ENCODE measurements at regions not wholly inside any gene's neighbourhood (a gene's known extent, or its start where the extent isn't known, plus 50 kb on each side); places are given as distances from the start of the nearest gene placed in this dataset.

- ChIA-PET POLR2A (ENCODE audit: partially characterized antibody) (no interaction called here), CTCF (ENCODE audit: partially characterized antibody) (interaction anchor here (0.8 to 2.6 kb wide), 6 partner anchors 10 to 382 kb away, joined by 3 to 12 read pairs (median 4); no protein-coding TSS in a partner anchor)
- H3K27ac ChIP-seq (ENCODE audit: low read depth, low read length), result no peak overlapping the region
- H2BK15ac ChIP-seq (ENCODE audit: low read length), result no peak overlapping the region
- no peak for FAIRE-seq
- H3K9ac ChIP-seq (replicated peaks in 1 of 4; ENCODE audit: extremely low read depth in 1 of 4, low read depth in 3 of 4, low read length in 3 of 4), result no peak overlapping the region
- H3K18ac ChIP-seq (ENCODE audit: extremely low read depth, low read length), result no peak overlapping the region
- no peaks in the 10 kb centered on the region for H3K9me3 ChIP-seq (ENCODE audit: insufficient read depth in 2 of 2, low read depth in 1 of 2, low read length in 1 of 2)
- H2BK12ac ChIP-seq (ENCODE audit: low read depth, low read length), result no peak overlapping the region
- no peak for DNase-seq (ENCODE audit: low read depth in 1 of 2, low spot score in 2 of 2)
- H3K4ac ChIP-seq (replicated peaks; ENCODE audit: insufficient read length, low read depth, low read length), result no peak overlapping the region
- no peak overlapping the region for H4K5ac ChIP-seq (ENCODE audit: insufficient read length, low read depth, low read length)
- no peak overlapping the region for H4K8ac ChIP-seq (ENCODE audit: extremely low read depth, insufficient read depth, low read length)
- H2BK120ac ChIP-seq (replicated peaks; ENCODE audit: low read depth, low read length), result no peak overlapping the region
- H2BK5ac ChIP-seq (ENCODE audit: low read depth, low read length), result no peak overlapping the region
- 86% methylated on average over 3 of the region's 3 CpGs; no CpG with 5 or more reads in 1 of the 2 experiments for WGBS, 2 experiments (ENCODE audit: extremely low coverage in 1 of 2, insufficient coverage in 1 of 2, insufficient read length in 1 of 2, insufficient replicate concordance in 2 of 2, low coverage in 1 of 2, low lambda C conversion rate in 2 of 2, missing lambda C conversion rate in 1 of 2)
- H2AFZ ChIP-seq (ENCODE audit: low read length), result no peak overlapping the region
- H4K91ac ChIP-seq (replicated peaks; ENCODE audit: insufficient read length, low read length), result no peak overlapping the region
- H3K27me3 ChIP-seq (replicated peaks in 1 of 4; ENCODE audit: control insufficient read depth in 3 of 4, extremely low read depth in 1 of 4, insufficient read depth in 3 of 4, low read length in 3 of 4), result no peaks in the 10 kb centered on the region
- H3K4me3 ChIP-seq (ENCODE audit: extremely low read depth in 1 of 4, insufficient read depth in 2 of 4, low read depth in 3 of 4, low read length in 4 of 4), result no peak overlapping the region
- no peaks in the 10 kb centered on the region for H3K4me1 ChIP-seq (replicated peaks in 1 of 4; ENCODE audit: control insufficient read depth in 3 of 4, insufficient read depth in 4 of 4, low read length in 3 of 4)
- H3K36me3 ChIP-seq (ENCODE audit: control insufficient read depth in 2 of 4, insufficient read depth in 4 of 4, low read length in 3 of 4), result no peaks in the 10 kb centered on the region
- H3K14ac ChIP-seq (ENCODE audit: insufficient read length), result no peak overlapping the region
- H2AK5ac ChIP-seq (ENCODE audit: low read depth, low read length), result no peak overlapping the region
- no peak overlapping the region for H3K23ac ChIP-seq (ENCODE audit: insufficient read length)
- no peaks in the 10 kb centered on the region for H4K20me1 ChIP-seq (replicated peaks in 1 of 2; ENCODE audit: control insufficient read depth in 1 of 2, insufficient read depth in 2 of 2, low read length in 2 of 2)
- H3K79me2 ChIP-seq (ENCODE audit: control insufficient read depth in 1 of 2, insufficient read depth in 2 of 2, low read length in 2 of 2), result no peaks in the 10 kb centered on the region
- no peak overlapping the region for H3K56ac ChIP-seq (replicated peaks; ENCODE audit: insufficient read length, low read depth, low read length)
- H3K4me2 ChIP-seq (ENCODE audit: insufficient read depth in 1 of 2, low read depth in 2 of 2, low read length in 2 of 2), result no peak overlapping the region
- no peak overlapping the region for H2BK20ac ChIP-seq (ENCODE audit: low read length)
- H3K23me2 ChIP-seq (ENCODE audit: low read depth, low read length), result no peaks in the 10 kb centered on the region
- H3K79me1 ChIP-seq (ENCODE audit: low read depth, low read length), result no peaks in the 10 kb centered on the region
- no peak for TF ChIP-seq POU5F1 (IDR thresholded peaks at IDR 0.05; ENCODE audit: low read depth, low read length)
- TF ChIP-seq POLR2A (IDR thresholded peaks at IDR 0.05; ENCODE audit: control extremely low read depth in 1 of 2, low read depth in 2 of 2, low read length in 2 of 2), result no peak
- no peak for TF ChIP-seq HDAC6 (IDR thresholded peaks at IDR 0.05; ENCODE audit: low read depth, low read length)
- TF ChIP-seq NRF1 (IDR thresholded peaks at IDR 0.05; ENCODE audit: low read depth, low read length), result no peak
- TF ChIP-seq CHD2 (IDR thresholded peaks at IDR 0.05; ENCODE audit: low read length), result no peak
- no peak for TF ChIP-seq BCL11A (IDR thresholded peaks at IDR 0.05; ENCODE audit: low read depth in 2 of 2, low read length in 2 of 2)
- TF ChIP-seq POLR2AphosphoS5 (IDR thresholded peaks at IDR 0.05; ENCODE audit: low read depth, low read length), result no peak
- TF ChIP-seq CBX8 (IDR thresholded peaks at IDR 0.05; ENCODE audit: borderline replicate concordance, low read depth, low read length), result no peak
- no peak for TF ChIP-seq KDM4A (IDR thresholded peaks at IDR 0.05; ENCODE audit: low read depth, low read length, severe bottlenecking)
- TF ChIP-seq, protein P1, sequence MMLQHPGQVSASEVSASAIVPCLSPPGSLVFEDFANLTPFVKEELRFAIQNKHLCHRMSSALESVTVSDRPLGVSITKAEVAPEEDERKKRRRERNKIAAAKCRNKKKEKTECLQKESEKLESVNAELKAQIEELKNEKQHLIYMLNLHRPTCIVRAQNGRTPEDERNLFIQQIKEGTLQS (IDR thresholded peaks at IDR 0.05; ENCODE audit: insufficient read depth, low read depth, low read length), result no peak
- no peak for TF ChIP-seq RFX5 (IDR thresholded peaks at IDR 0.05; ENCODE audit: borderline replicate concordance, low read depth, low read length)
- TF ChIP-seq, protein P2, sequence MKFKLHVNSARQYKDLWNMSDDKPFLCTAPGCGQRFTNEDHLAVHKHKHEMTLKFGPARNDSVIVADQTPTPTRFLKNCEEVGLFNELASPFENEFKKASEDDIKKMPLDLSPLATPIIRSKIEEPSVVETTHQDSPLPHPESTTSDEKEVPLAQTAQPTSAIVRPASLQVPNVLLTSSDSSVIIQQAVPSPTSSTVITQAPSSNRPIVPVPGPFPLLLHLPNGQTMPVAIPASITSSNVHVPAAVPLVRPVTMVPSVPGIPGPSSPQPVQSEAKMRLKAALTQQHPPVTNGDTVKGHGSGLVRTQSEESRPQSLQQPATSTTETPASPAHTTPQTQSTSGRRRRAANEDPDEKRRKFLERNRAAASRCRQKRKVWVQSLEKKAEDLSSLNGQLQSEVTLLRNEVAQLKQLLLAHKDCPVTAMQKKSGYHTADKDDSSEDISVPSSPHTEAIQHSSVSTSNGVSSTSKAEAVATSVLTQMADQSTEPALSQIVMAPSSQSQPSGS (IDR thresholded peaks at IDR 0.05; ENCODE audit: low read length), result no peak
- no peak for TF ChIP-seq ZNF274 (IDR thresholded peaks at IDR 0.05; ENCODE audit: borderline replicate concordance, extremely low read depth, low read length)
Measured at GRCh38 chr11:95536047-95536690, 253.4 kb downstream of the FAM76B start.
